HG03060 (cell line): ENCODE measurements at regions not wholly inside any gene's neighbourhood (a gene's known extent, or its start where the extent isn't known, plus 50 kb on each side); places are given as distances from the start of the nearest gene placed in this dataset.

Source experiments
- ATAC-seq: cut with Tn5 transposase; IDR thresholded peaks from one replicate; pipeline ENCODE4 v1.9.1; 2021; ENCODE audit warnings: low read depth, moderate number of reproducible peaks; ENCODE audit not compliant: unreplicated experiment

DNA sequence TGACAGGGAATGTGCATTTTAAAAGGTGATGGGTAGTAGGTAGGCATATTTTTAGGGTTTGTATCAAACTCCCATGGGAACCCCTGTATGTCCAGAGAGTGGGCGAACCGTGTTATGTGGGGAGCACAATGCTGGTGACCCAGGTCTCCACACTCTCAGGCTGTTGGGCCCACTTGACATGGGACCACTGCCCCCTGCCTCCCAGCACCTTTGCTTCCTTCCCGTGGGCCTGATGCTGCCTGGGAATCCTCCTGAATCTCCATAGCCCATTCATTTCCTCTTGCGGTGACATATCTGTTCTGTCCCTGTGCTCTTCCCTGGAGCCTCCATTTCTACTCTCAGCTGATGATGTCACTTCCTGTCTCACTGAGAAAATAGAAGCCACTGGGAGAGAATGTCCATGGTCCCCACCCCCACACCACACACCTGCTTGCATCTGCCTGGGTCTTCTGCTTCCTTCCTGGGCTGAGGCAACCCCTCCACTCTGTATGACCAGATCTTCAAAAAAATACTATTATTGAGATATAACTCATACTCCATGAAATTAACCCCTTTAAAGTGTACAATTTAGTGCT lies 55.8 kb upstream of the THY1 start:
- no peak for ATAC-seq

DNA sequence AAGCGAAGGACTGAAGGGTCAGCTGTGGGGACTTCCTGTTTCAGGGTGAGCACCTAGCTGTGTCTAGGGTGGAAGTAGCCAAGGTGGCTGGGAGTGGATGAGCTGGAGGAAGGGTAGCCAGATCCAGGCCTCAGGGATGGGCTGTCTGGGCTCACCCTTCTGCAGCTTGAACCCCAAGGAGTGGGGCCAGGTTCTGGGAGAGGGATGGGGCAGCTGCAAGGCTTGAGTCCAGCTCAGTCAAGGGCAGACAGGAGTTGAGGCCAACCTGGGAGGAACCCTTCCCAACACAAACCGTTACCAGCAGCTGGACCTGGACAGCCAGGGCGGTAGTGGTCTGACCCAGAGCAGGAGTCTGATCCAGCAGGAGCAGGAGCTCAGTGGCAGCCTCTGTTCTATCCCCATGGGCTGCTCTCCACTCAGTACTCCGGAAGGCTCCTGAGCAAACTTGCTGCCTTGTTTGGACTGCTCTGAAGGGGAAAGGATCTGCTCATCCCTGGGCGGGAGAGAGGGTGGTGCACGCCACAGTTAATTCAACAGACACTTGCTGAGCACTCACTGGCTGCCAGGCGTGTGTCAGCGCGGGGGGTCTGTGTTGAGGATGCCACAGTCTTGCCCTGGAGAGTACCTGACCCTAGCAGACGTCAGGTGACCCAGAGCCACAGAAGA lies 53.8 kb upstream of the THY1 start:
- no peak for ATAC-seq

DNA sequence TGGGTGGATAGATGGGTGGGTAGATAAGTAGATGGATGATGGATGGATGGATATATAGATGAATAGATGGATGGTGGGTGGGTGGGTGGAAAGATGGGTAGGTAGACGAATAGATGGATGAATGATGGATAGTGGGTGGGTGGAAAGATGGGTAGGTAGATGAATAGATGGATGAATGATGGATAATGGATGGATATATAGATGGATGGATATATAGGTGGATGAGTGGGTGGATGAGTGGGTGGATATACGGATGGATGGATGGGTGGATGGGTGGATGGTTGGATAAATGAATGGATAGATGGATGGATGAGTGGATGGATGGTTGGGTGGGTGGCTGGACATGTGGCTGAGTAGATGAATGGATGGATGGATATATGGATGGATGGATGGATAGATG lies 53.1 kb upstream of the THY1 start:
- no peak for ATAC-seq

DNA sequence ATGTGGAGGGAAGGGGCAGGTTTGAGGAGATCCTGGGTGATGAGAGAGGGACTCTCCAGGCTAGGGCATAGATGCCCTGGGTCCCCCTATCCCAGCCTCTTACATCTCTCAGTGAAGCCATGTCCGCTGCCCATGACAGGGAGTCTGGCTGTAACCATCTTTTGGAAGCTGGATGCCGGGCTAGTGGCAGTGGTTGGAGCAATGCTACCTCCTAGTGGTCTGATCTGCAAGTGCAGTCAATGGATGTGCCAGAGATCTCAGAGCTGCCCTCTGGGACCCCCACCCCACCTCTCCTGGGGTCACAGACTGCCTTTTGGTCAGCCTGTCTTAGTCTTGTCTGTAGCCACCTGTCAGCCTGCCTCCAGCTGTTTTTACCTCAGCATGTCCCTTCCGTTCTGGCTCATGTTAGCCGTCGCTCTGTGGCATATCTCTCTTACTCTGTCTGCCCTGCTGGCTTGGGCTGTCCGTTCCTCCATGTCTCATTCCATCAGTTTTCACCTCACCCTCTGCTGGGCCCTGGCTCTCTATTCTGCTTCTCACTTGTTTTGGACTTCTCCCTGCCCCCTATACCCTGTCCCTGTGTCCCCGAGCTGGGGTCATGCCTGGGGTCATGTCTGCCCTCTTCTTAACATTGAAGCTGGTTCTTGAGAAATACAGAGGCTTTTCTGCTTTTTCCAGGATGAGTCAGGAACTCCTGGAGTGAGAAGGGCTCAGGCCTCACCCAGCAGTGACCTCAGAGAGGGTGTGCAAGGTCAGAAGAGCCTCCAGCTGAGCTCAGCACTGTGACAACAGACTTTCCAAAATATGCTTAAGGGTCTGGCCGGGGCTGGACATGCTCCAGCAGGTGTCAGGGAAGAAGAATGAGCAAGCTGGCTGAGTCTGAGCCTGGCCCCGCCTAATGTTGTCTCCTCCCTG lies 52.0 kb upstream of the THY1 start:
- ATAC-seq: no peak

DNA sequence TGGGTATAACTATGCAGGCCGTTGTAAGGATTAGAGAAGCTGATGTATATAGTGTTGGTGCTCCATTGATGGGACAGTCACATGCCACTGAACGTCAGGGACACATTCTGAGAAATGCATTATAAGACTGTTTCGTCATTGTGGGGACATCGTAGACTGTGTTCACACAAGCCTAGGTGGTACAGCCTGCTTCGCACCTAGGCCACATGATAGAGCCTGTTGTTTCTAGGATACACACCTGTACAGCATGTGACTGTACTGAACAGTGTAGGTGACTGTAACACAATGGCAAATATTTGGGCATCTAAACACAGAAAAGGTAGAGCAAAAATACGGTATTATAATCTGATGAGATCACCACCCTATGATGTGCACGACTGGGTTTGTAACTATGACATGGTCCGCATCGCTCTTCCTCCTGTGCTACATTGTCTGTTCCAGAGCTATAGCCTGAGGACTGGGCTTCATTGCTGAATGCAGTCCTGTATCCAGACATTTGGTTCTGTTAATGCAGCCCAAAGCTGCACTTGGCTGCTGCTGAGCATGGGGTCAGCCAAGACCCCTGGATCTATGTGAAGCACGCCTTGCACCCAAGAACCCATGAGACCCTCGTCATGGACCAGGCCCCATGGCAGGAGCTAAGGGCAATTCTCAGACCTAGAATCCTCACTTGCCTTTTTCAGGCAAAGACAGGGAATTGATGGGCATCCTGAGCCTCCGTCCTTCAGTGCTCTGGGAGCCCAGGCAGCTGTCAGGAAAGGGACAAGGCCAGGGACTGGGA lies 51.1 kb upstream of the THY1 start:
- no peak for ATAC-seq

DNA sequence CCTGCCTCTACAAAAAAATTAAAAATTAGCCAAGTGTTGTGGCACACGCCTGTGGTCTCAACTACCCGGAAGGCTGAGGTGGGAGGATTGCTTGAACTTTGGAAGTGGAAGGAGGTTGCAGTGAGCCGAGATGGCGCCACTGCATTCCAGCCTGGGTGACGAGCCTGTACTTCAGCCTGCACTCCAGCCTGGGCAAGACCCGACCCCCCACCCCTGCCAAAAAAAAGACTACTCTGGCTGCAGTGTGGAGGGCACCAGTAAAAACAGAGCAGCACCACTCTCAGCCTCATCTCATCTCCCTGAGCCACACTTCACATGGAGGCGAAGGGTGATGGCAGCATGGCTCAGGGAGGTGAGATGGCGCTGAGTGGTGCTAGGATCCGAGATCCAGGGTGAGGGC lies 50.3 kb upstream of the THY1 start:
- ATAC-seq: no peak

DNA sequence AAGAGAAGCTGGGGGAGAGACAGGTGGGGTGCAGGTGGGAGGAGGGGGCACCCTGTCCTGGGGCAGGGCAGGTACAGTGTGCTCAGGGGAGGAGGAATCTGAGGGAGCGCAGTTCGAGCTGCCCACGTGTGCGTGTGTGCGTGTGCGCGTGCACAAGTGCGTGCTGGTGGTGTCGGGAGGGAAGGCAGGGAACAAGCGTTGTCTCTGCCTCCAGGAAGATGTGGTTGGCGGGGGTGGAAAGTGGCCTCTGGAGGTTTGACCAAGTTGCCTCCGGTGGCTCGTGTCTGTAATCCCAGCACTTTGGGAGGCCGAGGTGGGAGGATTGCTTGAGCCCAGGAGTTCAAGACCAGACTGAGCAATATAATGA lies 49.9 kb upstream of the THY1 start:
- no peak for ATAC-seq
